ENCODE measurements at regions not wholly inside any gene's neighbourhood (a gene's known extent, or its start where the extent isn't known, plus 50 kb on each side); places are given as distances from the start of the nearest gene placed in this dataset.

DNA sequence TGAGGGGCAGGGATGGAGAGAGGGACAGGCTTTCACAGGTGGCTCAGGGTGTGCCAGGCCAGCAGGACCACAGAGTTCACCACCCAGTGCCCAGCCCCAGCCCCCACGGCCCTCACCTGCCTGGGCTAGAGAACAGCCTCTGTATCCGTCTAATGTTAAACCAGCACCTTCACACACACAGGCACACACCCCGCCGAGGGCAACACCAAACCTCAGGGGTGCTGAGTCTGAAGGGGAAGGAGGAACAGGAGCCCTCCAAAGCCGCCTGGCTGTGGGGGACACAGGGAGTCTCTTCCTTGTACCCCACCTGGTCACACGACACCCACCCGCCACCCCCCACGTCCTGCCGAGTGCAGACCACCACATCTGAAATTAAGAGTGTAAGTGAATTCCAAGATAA is 205.8 kb upstream of the SALL3 start:
- TF ChIP-seq EZH2 (IDR thresholded peaks at IDR 0.05; ENCODE audit: borderline replicate concordance, low read depth, low read length, poor library complexity, severe bottlenecking) = no peak
- TF ChIP-seq, protein P1, sequence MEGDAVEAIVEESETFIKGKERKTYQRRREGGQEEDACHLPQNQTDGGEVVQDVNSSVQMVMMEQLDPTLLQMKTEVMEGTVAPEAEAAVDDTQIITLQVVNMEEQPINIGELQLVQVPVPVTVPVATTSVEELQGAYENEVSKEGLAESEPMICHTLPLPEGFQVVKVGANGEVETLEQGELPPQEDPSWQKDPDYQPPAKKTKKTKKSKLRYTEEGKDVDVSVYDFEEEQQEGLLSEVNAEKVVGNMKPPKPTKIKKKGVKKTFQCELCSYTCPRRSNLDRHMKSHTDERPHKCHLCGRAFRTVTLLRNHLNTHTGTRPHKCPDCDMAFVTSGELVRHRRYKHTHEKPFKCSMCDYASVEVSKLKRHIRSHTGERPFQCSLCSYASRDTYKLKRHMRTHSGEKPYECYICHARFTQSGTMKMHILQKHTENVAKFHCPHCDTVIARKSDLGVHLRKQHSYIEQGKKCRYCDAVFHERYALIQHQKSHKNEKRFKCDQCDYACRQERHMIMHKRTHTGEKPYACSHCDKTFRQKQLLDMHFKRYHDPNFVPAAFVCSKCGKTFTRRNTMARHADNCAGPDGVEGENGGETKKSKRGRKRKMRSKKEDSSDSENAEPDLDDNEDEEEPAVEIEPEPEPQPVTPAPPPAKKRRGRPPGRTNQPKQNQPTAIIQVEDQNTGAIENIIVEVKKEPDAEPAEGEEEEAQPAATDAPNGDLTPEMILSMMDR (conservative IDR thresholded peaks at IDR 0.05; ENCODE audit: low read depth, low read length) = no peak
